ENCODE measurements at regions not wholly inside any gene's neighbourhood (a gene's known extent, or its start where the extent isn't known, plus 50 kb on each side); places are given as distances from the start of the nearest gene placed in this dataset.
A peak's percentile ranks its signal among the peaks of the same experiment; 100 is the strongest.
"Not testable (repeated sequence)": the region's sequence is repeated elsewhere in the genome, so short reads cannot be mapped to it uniquely, and the experiment has no call there.

- no peak overlapping the region for H3K27ac ChIP-seq
- TF ChIP-seq ZFX (IDR thresholded peaks at IDR 0.05; ENCODE audit: borderline replicate concordance) (no peak), CTCF (IDR thresholded peaks at IDR 0.05) (no peak)
These were observed 130.8 kb upstream of the TWIST2 start for GRCh38 chr2:238717084-238717483.

GRCh38 chr2:238719641-238720040 lies 128.2 kb upstream of the TWIST2 start:
- TF ChIP-seq ZFX (IDR thresholded peaks at IDR 0.05; ENCODE audit: borderline replicate concordance) = no peak
- TF ChIP-seq CTCF (IDR thresholded peaks at IDR 0.05) = no peak
- H3K27ac ChIP-seq = no peak overlapping the region

- TF ChIP-seq ZFX (IDR thresholded peaks at IDR 0.05; ENCODE audit: borderline replicate concordance) = no peak
- peak; percentile 85 for TF ChIP-seq CTCF (IDR thresholded peaks at IDR 0.05)
- H3K27ac ChIP-seq = no peak overlapping the region
These were observed 127.6 kb upstream of the TWIST2 start for GRCh38 chr2:238720232-238720672.

GRCh38 chr2:238722181-238722580 lies 125.7 kb upstream of the TWIST2 start:
- TF ChIP-seq CTCF (IDR thresholded peaks at IDR 0.05) (no peak), ZFX (IDR thresholded peaks at IDR 0.05; ENCODE audit: borderline replicate concordance) (no peak)
- H3K27ac ChIP-seq = no peak overlapping the region

- no peak for TF ChIP-seq ZFX (IDR thresholded peaks at IDR 0.05; ENCODE audit: borderline replicate concordance)
- no peak for TF ChIP-seq CTCF (IDR thresholded peaks at IDR 0.05)
- H3K27ac ChIP-seq = no peak overlapping the region
These were observed 125.0 kb upstream of the TWIST2 start for GRCh38 chr2:238722883-238723282.

- not testable (repeated sequence) for H3K27ac ChIP-seq
These were observed 124.1 kb upstream of the TWIST2 start for GRCh38 chr2:238723740-238724320.

- TF ChIP-seq CTCF (IDR thresholded peaks at IDR 0.05) (no peak), ZFX (IDR thresholded peaks at IDR 0.05; ENCODE audit: borderline replicate concordance) (no peak)
- no peak overlapping the region for H3K27ac ChIP-seq
These were observed 123.2 kb upstream of the TWIST2 start for GRCh38 chr2:238724728-238725127.

GRCh38 chr2:238725298-238725697 lies 122.6 kb upstream of the TWIST2 start:
- H3K27ac ChIP-seq = no peak overlapping the region
- TF ChIP-seq CTCF (IDR thresholded peaks at IDR 0.05) (no peak), ZFX (IDR thresholded peaks at IDR 0.05; ENCODE audit: borderline replicate concordance) (no peak)
